BJ (cell line): ENCODE measurements at regions not wholly inside any gene's neighbourhood (a gene's known extent, or its start where the extent isn't known, plus 50 kb on each side); places are given as distances from the start of the nearest gene placed in this dataset.

Experiments used
- CTCF ChIA-PET: fragments of 350-600 bp; formaldehyde crosslinking; extraction: SDS; loops from one replicate; lab custom pipeline; 2021; ENCODE audit warnings: antibody characterized with exemption, inconsistent platforms; lab: Yijun Ruan, JAX
- POLR2A ChIA-PET: fragments of 300-600 bp; sonication (Branson Sonifier 250); formaldehyde crosslinking; extraction: SDS; loops from one replicate; lab custom pipeline; 2021; ENCODE audit warnings: antibody characterized with exemption; lab: Charles Lee
- DNase-seq: peaks from one replicate; pipeline ENCODE4 v3.0.0-alpha.2; 2011; ENCODE audit warnings: low read depth
- H3K27me3 ChIP-seq: 2 replicates; pipeline ENCODE4 v1.6.0; 2011; ENCODE audit warnings: low read length; ENCODE audit not compliant: control insufficient read depth, insufficient read depth
- H3K36me3 ChIP-seq: 2 replicates; pipeline ENCODE4 v1.5.1; 2011; ENCODE audit warnings: low read length; ENCODE audit not compliant: control insufficient read depth, insufficient read depth
- H3K4me3 ChIP-seq: 2 replicates; pipeline ENCODE4 v1.5.1; 2011; ENCODE audit warnings: low read depth, mild to moderate bottlenecking, control low read depth, low read length
- CTCF ChIP-seq: IDR thresholded peaks from 2 replicates; pipeline ENCODE4 v1.5.1; 2011; ENCODE audit warnings: low read depth, mild to moderate bottlenecking, control low read depth, inconsistent platforms, low read length, moderate library complexity; ENCODE audit not compliant: insufficient read depth

DNA sequence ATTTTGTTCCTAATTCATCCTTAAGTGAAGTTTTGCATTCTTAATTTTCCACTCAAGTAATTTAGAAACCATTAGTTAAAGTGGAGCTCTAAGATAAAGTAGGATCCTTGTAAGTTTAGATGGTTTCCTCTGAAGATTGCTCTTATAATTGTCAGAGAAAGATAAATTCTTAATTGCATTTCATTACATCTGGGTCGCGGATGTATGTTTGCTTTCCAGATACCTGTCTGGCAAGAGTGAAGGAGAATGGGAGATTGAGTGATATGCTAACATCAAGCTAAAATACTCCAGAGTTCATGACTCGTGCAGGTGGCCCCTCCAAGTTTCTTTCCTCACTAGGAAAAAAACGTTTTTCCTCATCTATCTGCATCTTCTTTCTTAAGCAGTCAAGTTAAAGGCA lies 361.8 kb downstream of the DOK5 start:
- Histone ChIP-seq H3K4me3 (no peak overlapping the region), H3K27me3 (no peaks in the 10 kb centered on the region), H3K36me3 (no peaks in the 10 kb centered on the region)
- TF ChIP-seq CTCF, result no peak
- no peak for DNase-seq
- ChIA-PET POLR2A (no interaction called here), CTCF (no interaction called here)

DNA sequence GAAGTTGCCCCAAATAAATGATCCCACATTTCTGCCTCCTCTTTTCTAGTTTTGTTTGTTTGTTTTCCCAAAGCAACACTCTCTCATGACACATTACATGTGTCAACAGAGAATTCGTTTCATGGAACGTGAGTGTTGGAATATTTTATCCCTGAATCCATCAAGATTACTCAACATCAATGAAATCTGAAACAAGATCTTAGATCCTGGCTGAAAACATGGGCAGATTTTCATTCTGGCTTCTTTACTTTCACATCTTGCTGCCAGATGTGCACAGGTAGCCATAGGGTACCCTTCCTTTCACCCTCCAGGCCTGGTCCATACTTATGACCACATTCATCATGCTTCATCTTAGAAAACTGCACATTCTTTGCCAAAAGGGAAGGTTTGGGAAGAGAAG lies 347.0 kb downstream of the DOK5 start:
- ChIA-PET CTCF (no interaction called here), POLR2A (no interaction called here)
- H3K36me3 ChIP-seq, result no peaks in the 10 kb centered on the region
- H3K4me3 ChIP-seq, result no peak overlapping the region
- TF ChIP-seq CTCF, result no peak
- no peaks in the 10 kb centered on the region for H3K27me3 ChIP-seq
- DNase-seq, result no peak

GRCh38 chr20:54820392-54820791 lies 345.0 kb downstream of the DOK5 start:
- TF ChIP-seq CTCF, result no peak
- ChIA-PET POLR2A (no interaction called here), CTCF (no interaction called here)
- DNase-seq, result no peak
- no peaks in the 10 kb centered on the region for H3K27me3 ChIP-seq
- no peak overlapping the region for H3K4me3 ChIP-seq
- H3K36me3 ChIP-seq, result no peaks in the 10 kb centered on the region

DNA sequence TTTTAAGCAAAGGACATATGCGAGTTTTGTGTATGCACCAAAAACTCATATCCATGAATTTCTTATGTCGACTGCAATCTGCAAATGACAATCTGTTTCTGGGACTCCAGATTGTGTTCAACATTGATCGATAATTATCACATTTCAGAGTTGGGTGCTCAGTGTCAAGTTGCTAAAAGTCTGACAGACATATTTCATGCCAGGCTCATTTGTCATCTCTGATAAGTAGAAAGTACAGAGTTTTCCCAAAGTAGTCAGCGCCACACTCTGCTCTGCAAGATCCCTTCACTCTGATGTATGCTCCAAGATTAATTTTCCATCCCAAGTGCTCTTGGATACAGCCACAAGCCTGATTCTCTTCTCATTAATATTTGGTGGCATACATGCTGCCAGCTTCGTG lies 331.1 kb downstream of the DOK5 start:
- CTCF ChIA-PET, result interaction anchor here (1.2 kb wide), 1 partner anchor 9 kb away, joined by 4 read pairs; no protein-coding TSS in a partner anchor
- no peaks in the 10 kb centered on the region for H3K27me3 ChIP-seq
- no peak for DNase-seq
- no peak overlapping the region for H3K4me3 ChIP-seq
- POLR2A ChIA-PET, result no interaction called here
- TF ChIP-seq CTCF, result no peak
- no peaks in the 10 kb centered on the region for H3K36me3 ChIP-seq

- no peaks in the 10 kb centered on the region for H3K36me3 ChIP-seq
- ChIA-PET CTCF (no interaction called here), POLR2A (no interaction called here)
- no peak overlapping the region for H3K4me3 ChIP-seq
- no peak for TF ChIP-seq CTCF
- no peak for DNase-seq
- H3K27me3 ChIP-seq, result no peaks in the 10 kb centered on the region
Observed at GRCh38 chr20:54794874-54795273, 319.5 kb downstream of the DOK5 start.
